Testis (tissue), 2 donors: ENCODE measurements at regions not wholly inside any gene's neighbourhood (a gene's known extent, or its start where the extent isn't known, plus 50 kb on each side); places are given as distances from the start of the nearest gene placed in this dataset.

Experiments used
- POLR2A ChIP-seq: fragments of 450-650 bp; IDR thresholded peaks from one replicate; pipeline ENCODE4 v1.6.1; 2017; ENCODE audit warnings: antibody characterized with exemption, mild to moderate bottlenecking, moderate library complexity
- TF ChIP-seq, protein P1 (sequence below), 3 experiments: fragments of 450-650 bp in 2 of 3; fragments of 200-600 bp in 1 of 3; sonication (generic) in 1 of 3; IDR thresholded peaks; one replicate each; pipeline ENCODE4 v1.5.1; 2016 to 2019; ENCODE audit warnings: antibody characterized with exemption in 3 of 3, mild to moderate bottlenecking in 2 of 3, moderate library complexity in 1 of 3

DNA sequence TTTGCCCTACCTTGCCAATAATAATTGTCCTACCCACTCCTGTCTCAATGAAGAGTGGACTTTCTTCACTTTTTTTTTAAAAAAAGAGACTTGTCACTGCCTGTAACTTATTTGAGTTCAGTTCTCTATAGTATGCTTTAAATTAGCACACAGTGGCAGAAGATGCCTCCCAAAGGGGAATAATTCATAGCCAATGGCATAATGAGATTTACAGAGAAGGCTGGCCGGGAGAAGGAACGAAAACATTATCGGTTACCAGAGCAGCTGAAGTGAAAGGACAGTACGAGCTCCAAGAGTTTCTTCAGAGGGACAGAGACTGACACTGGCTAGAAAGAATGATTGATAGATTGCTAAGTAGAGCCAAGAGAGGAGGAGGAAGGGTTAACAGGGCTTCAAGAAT, 356.3 kb downstream of the EMP1 start:
- TF ChIP-seq, protein P1, sequence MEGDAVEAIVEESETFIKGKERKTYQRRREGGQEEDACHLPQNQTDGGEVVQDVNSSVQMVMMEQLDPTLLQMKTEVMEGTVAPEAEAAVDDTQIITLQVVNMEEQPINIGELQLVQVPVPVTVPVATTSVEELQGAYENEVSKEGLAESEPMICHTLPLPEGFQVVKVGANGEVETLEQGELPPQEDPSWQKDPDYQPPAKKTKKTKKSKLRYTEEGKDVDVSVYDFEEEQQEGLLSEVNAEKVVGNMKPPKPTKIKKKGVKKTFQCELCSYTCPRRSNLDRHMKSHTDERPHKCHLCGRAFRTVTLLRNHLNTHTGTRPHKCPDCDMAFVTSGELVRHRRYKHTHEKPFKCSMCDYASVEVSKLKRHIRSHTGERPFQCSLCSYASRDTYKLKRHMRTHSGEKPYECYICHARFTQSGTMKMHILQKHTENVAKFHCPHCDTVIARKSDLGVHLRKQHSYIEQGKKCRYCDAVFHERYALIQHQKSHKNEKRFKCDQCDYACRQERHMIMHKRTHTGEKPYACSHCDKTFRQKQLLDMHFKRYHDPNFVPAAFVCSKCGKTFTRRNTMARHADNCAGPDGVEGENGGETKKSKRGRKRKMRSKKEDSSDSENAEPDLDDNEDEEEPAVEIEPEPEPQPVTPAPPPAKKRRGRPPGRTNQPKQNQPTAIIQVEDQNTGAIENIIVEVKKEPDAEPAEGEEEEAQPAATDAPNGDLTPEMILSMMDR (IDR thresholded peaks at IDR 0.05), result no peak
- TF ChIP-seq POLR2A, result no peak
